K562 (cell line): ENCODE measurements at regions not wholly inside any gene's neighbourhood (a gene's known extent, or its start where the extent isn't known, plus 50 kb on each side); places are given as distances from the start of the nearest gene placed in this dataset.
A peak's percentile ranks its signal among the peaks of the same experiment; 100 is the strongest.
"Not testable (repeated sequence)": the region's sequence is repeated elsewhere in the genome, so short reads cannot be mapped to it uniquely, and the experiment has no call there.

Source experiments
- ATAC-seq: fragments of 200-7000 bp; cut with Tn5 transposase; 3 replicates; pipeline ENCODE4 v1.9.1; 2020; ENCODE audit warnings: moderate library complexity
- BruUV-seq: library from RNA; stranded (reverse); fragments of 400-500 nt; replicated peaks from 2 replicates; lab custom pipeline; 2021; lab: Mats Ljungman, UMichigan
- CTCF ChIA-PET: fragments of 300-600 bp; formaldehyde crosslinking; extraction: SDS; loops from one replicate; lab custom pipeline; 2021; ENCODE audit warnings: low intra/inter-chr PET ratio; lab: Yijun Ruan, JAX
- POLR2A ChIA-PET: fragments of 300-600, 350-650 bp; sonication (Branson Sonifier 250); formaldehyde crosslinking; extraction: SDS; loops from one replicate; lab custom pipeline; 2021; ENCODE audit warnings: antibody characterized with exemption, inconsistent platforms; lab: Yijun Ruan, JAX
- DNase-seq, 4 experiments: peaks; one replicate each; pipeline versions ENCODE4 v3.0.0 to v3.0.0-alpha.2; 2011 to 2018; ENCODE audit warnings: low spot score in 3 of 4, mixed read lengths in 3 of 4; ENCODE audit errors: extremely low read depth in 1 of 4
- FAIRE-seq: peaks from 2 replicates; lab custom pipeline; 2011; peaks lifted over from hg19 to GRCh38; lab: Jason Lieb, UNC
- H2AFZ ChIP-seq: 2 replicates; pipeline ENCODE4 v1.6.0; 2011; ENCODE audit warnings: low read depth, low read length, control low read depth, inconsistent platforms
- H3K27ac ChIP-seq: fragments of 200-600 bp; 3 replicates; pipeline ENCODE4 v1.8.0; 2011; ENCODE audit warnings: low read depth, mild to moderate bottlenecking, control low read depth, inconsistent platforms, low read length, moderate library complexity, mixed read lengths; ENCODE audit errors: extremely low read depth
- H3K27me3 ChIP-seq, 2 experiments: fragments of 300-600 bp in 1 of 2; 2 replicates in 1 of 2; 3 replicates in 1 of 2; pipeline versions ENCODE4 v1.6.0 to v1.8.0; 2011; ENCODE audit warnings: inconsistent platforms in 2 of 2, low read length in 2 of 2, mild to moderate bottlenecking in 1 of 2, mixed read lengths in 1 of 2, moderate library complexity in 1 of 2; ENCODE audit not compliant: control insufficient read depth in 2 of 2, insufficient read depth in 2 of 2
- H3K36me3 ChIP-seq: fragments of 300-600 bp; 3 replicates; pipeline ENCODE4 v1.8.0; 2011; ENCODE audit warnings: mild to moderate bottlenecking, low read length, inconsistent platforms; ENCODE audit not compliant: control insufficient read depth, insufficient read depth
- H3K4me1 ChIP-seq, 2 experiments: fragments of 200-600 bp in 1 of 2; replicated peaks in 1 of 2; 2 replicates in 1 of 2; 3 replicates in 1 of 2; pipeline versions ENCODE4 v1.5.1 to v1.8.0; 2011; ENCODE audit warnings: inconsistent platforms in 2 of 2, low read length in 2 of 2, mild to moderate bottlenecking in 1 of 2, mixed read lengths in 1 of 2, moderate library complexity in 1 of 2; ENCODE audit not compliant: control insufficient read depth in 2 of 2, insufficient read depth in 2 of 2
- H3K4me2 ChIP-seq: 2 replicates; pipeline ENCODE4 v1.6.1; 2011; ENCODE audit warnings: low read length, control low read depth, inconsistent platforms, mixed read lengths; ENCODE audit not compliant: insufficient read depth
- H3K4me3 ChIP-seq: fragments of 200-600 bp; sonication (generic), shearing (Covaris generic); 2 replicates; pipeline ENCODE4 v1.5.1; 2016; ENCODE audit warnings: control low read depth, inconsistent platforms
- H3K79me2 ChIP-seq: fragments of 200-600 bp; 3 replicates; pipeline ENCODE4 v1.8.0; 2011; ENCODE audit warnings: low read length, inconsistent platforms; ENCODE audit not compliant: control insufficient read depth, insufficient read depth
- H3K9ac ChIP-seq, 2 experiments: 2 replicates each; pipeline versions ENCODE4 v1.6.0 to v1.6.1; 2011; ENCODE audit warnings: low read depth in 2 of 2, low read length in 2 of 2, control low read depth in 1 of 2, inconsistent platforms in 1 of 2, mild to moderate bottlenecking in 1 of 2, mixed read lengths in 1 of 2; ENCODE audit not compliant: insufficient read depth in 1 of 2
- H3K9me1 ChIP-seq: one replicate; pipeline ENCODE4 v1.6.0; 2011; ENCODE audit warnings: inconsistent platforms, mild to moderate bottlenecking, low read length, moderate library complexity; ENCODE audit not compliant: control insufficient read depth, insufficient read depth
- H3K9me3 ChIP-seq: replicated peaks from 2 replicates; pipeline ENCODE4 v1.5.1; 2011; ENCODE audit warnings: low read depth, low read length, inconsistent platforms; ENCODE audit not compliant: control insufficient read depth, insufficient read depth
- H4K20me1 ChIP-seq: replicated peaks from 2 replicates; pipeline ENCODE4 v1.6.1; 2011; ENCODE audit warnings: low read length, inconsistent platforms, mixed read lengths; ENCODE audit not compliant: control insufficient read depth, insufficient read depth
- TFE3 ChIP-seq: fragments of 450-650 bp; formaldehyde crosslinking; IDR thresholded peaks from 2 replicates; pipeline ENCODE4 v1.4.0; 2020; ENCODE audit warnings: mild to moderate bottlenecking, mixed read lengths
- ZC3H8 ChIP-seq: fragments of 450-650 bp; IDR thresholded peaks from 2 replicates; pipeline ENCODE4 v1.6.1; 2017
- WGBS: fragments of 100-300 bp; shearing (Covaris generic); methylation state at CpG from one replicate; pipeline ENCODE4 v1.1.6; 2016; ENCODE audit warnings: low coverage, mixed read lengths; ENCODE audit not compliant: insufficient coverage; ENCODE audit errors: missing lambda C conversion rate; 5-methylcytosine and 5-hydroxymethylcytosine counted together
- in situ Hi-C: fragments of 300-500 bp; cut with MboI; formaldehyde crosslinking; loops from 4 replicates; pipeline ENCODE4 v1.15.0; 2018; ENCODE audit warnings: inconsistent platforms, mixed read lengths
- intact Hi-C: fragments of 100-400 bp; cut with micrococcal nuclease; formaldehyde crosslinking; loops from 2 replicates; pipeline ENCODE4 v1.14.2; 2022

- ChIA-PET CTCF (no interaction called here), POLR2A (no interaction called here)
- 0% methylated on average over 4 of the region's 4 CpGs for WGBS
- Histone ChIP-seq H3K79me2 (no peaks in the 10 kb centered on the region), H3K4me1 (no peaks in the 10 kb centered on the region), H3K27me3 (no peaks in the 10 kb centered on the region), H3K4me2 (no peak overlapping the region), H3K4me3 (no peak overlapping the region), H3K9me1 (no peaks in the 10 kb centered on the region), H3K27ac (no peak overlapping the region), H3K9ac (no peak overlapping the region), H3K9me3 (no peaks in the 10 kb centered on the region), H4K20me1 (no peaks in the 10 kb centered on the region), H2AFZ (no peak overlapping the region), H3K36me3 (no peaks in the 10 kb centered on the region)
- no TSS peak for BruUV-seq
- in situ Hi-C loops (no loop called here), intact Hi-C loops (no loop called here)
- TF ChIP-seq ZC3H8: no peak
- peak; percentile 73 for TF ChIP-seq TFE3 (CRISPR knock-in tag)
- DNase-seq (no peak), FAIRE-seq (no peak), ATAC-seq (no peak)
Observed at GRCh38 chr18:43786893-43787292, 509.6 kb upstream of the SYT4 start.

GRCh38 chr18:43787721-43788120 lies 510.4 kb upstream of the SYT4 start:
- CTCF ChIA-PET, H3K9me3 ChIP-seq, in situ Hi-C loops, H2AFZ ChIP-seq, BruUV-seq, H3K79me2 ChIP-seq, H3K36me3 ChIP-seq, H3K9me1 ChIP-seq, POLR2A ChIA-PET, DNase-seq, FAIRE-seq, H3K4me1 ChIP-seq, H3K4me3 ChIP-seq, intact Hi-C loops, H4K20me1 ChIP-seq, ATAC-seq, H3K27me3 ChIP-seq, H3K9ac ChIP-seq, H3K4me2 ChIP-seq, H3K27ac ChIP-seq: not testable (repeated sequence)
